Spinal cord (tissue), 9 donors: ENCODE measurements at regions not wholly inside any gene's neighbourhood (a gene's known extent, or its start where the extent isn't known, plus 50 kb on each side); places are given as distances from the start of the nearest gene placed in this dataset.

Source experiments
- DNase-seq, 6 donors: peaks; one replicate each; pipeline versions ENCODE4 v3.0.0 to v3.0.0-alpha.2; 2013 to 2015; ENCODE audit warnings: low spot score in 6 of 6, low read depth in 4 of 6
- H3K27ac ChIP-seq: one replicate; pipeline ENCODE4 v1.5.1; 2013; ENCODE audit warnings: low read depth, low read length, control low read depth
- H3K27me3 ChIP-seq: one replicate; pipeline ENCODE4 v1.6.1; 2013; ENCODE audit warnings: low read length; ENCODE audit not compliant: control insufficient read depth, insufficient read depth
- H3K36me3 ChIP-seq: one replicate; pipeline ENCODE4 v1.6.1; 2013; ENCODE audit warnings: low read length; ENCODE audit not compliant: control insufficient read depth, insufficient read depth
- H3K4me1 ChIP-seq: one replicate; pipeline ENCODE4 v1.6.1; 2013; ENCODE audit warnings: low read length; ENCODE audit not compliant: control insufficient read depth, insufficient read depth
- H3K4me3 ChIP-seq: one replicate; pipeline ENCODE4 v1.5.1; 2013; ENCODE audit warnings: low read depth, low read length, control low read depth
- H3K9me3 ChIP-seq: one replicate; pipeline ENCODE4 v1.6.1; 2013; ENCODE audit warnings: low read length; ENCODE audit not compliant: control insufficient read depth, insufficient read depth
- WGBS: methylation state at CpG from one replicate; pipeline ENCODE4 v1.1.5; 2013; ENCODE audit warnings: missing lambda C conversion rate; ENCODE audit not compliant: insufficient coverage; 5-methylcytosine and 5-hydroxymethylcytosine counted together
- donor health status: healthy.

GRCh38 chr14:22384974-22385526 lies 204.0 kb downstream of the DAD1 start:
- Histone ChIP-seq H3K27me3 (no peaks in the 10 kb centered on the region), H3K27ac (no peak overlapping the region), H3K4me1 (peaks cover 17% of the 10 kb centered on the region), H3K9me3 (no peaks in the 10 kb centered on the region), H3K36me3 (no peaks in the 10 kb centered on the region), H3K4me3 (no peak overlapping the region)
- DNase-seq, result no peak
- 60% methylated on average over 2 of the region's 2 CpGs for WGBS

- Histone ChIP-seq H3K27me3 (no peaks in the 10 kb centered on the region), H3K9me3 (no peaks in the 10 kb centered on the region), H3K4me1 (peaks cover 11% of the 10 kb centered on the region), H3K27ac (no peak overlapping the region), H3K4me3 (no peak overlapping the region), H3K36me3 (no peaks in the 10 kb centered on the region)
- DNase-seq, result no peak
- WGBS, result 80% methylated on average over 1 of the region's 2 CpGs
These were observed 204.9 kb downstream of the DAD1 start for GRCh38 chr14:22384167-22384549.

GRCh38 chr14:22383515-22384166 lies 205.4 kb downstream of the DAD1 start:
- H3K4me1 ChIP-seq, result peaks cover 8% of the 10 kb centered on the region
- WGBS, result 77% methylated on average over 4 of the region's 8 CpGs
- no peaks in the 10 kb centered on the region for H3K27me3 ChIP-seq
- H3K9me3 ChIP-seq, result no peaks in the 10 kb centered on the region
- H3K36me3 ChIP-seq, result no peaks in the 10 kb centered on the region
- H3K27ac ChIP-seq, result no peak overlapping the region
- no peak for DNase-seq
- no peak overlapping the region for H3K4me3 ChIP-seq

- no peaks in the 10 kb centered on the region for H3K9me3 ChIP-seq
- 88% methylated on average over 1 of the region's 2 CpGs for WGBS
- H3K27ac ChIP-seq, result no peak overlapping the region
- no peak for DNase-seq
- no peak overlapping the region for H3K4me3 ChIP-seq
- no peaks in the 10 kb centered on the region for H3K36me3 ChIP-seq
- H3K4me1 ChIP-seq, result peaks cover 4% of the 10 kb centered on the region
- no peaks in the 10 kb centered on the region for H3K27me3 ChIP-seq
These were observed 206.1 kb downstream of the DAD1 start for GRCh38 chr14:22382955-22383354.

- WGBS, result no CpG with 5 or more reads among the region's 1 CpG
- H3K36me3 ChIP-seq, result no peaks in the 10 kb centered on the region
- H3K27ac ChIP-seq, result no peak overlapping the region
- H3K27me3 ChIP-seq, result no peaks in the 10 kb centered on the region
- DNase-seq, result no peak
- no peaks in the 10 kb centered on the region for H3K4me1 ChIP-seq
- H3K9me3 ChIP-seq, result no peaks in the 10 kb centered on the region
- no peak overlapping the region for H3K4me3 ChIP-seq
These were observed 206.6 kb downstream of the DAD1 start for GRCh38 chr14:22382395-22382794.

- H3K36me3 ChIP-seq, result no peaks in the 10 kb centered on the region
- no peak for DNase-seq
- no peak overlapping the region for H3K4me3 ChIP-seq
- no peaks in the 10 kb centered on the region for H3K4me1 ChIP-seq
- WGBS, result no CpG with 5 or more reads among the region's 2 CpGs
- H3K27me3 ChIP-seq, result no peaks in the 10 kb centered on the region
- no peaks in the 10 kb centered on the region for H3K9me3 ChIP-seq
- no peak overlapping the region for H3K27ac ChIP-seq
These were observed 207.3 kb downstream of the DAD1 start for GRCh38 chr14:22381766-22382165.

GRCh38 chr14:22381408-22381760 lies 207.6 kb downstream of the DAD1 start:
- WGBS, result 67% methylated on average over 2 of the region's 3 CpGs
- H3K27me3 ChIP-seq, result no peaks in the 10 kb centered on the region
- H3K9me3 ChIP-seq, result no peaks in the 10 kb centered on the region
- no peaks in the 10 kb centered on the region for H3K36me3 ChIP-seq
- H3K4me3 ChIP-seq, result no peak overlapping the region
- no peak for DNase-seq
- no peak overlapping the region for H3K27ac ChIP-seq
- no peaks in the 10 kb centered on the region for H3K4me1 ChIP-seq

GRCh38 chr14:22380571-22381407 lies 208.2 kb downstream of the DAD1 start:
- Histone ChIP-seq H3K36me3 (no peaks in the 10 kb centered on the region), H3K27me3 (no peaks in the 10 kb centered on the region), H3K27ac (no peak overlapping the region), H3K9me3 (no peaks in the 10 kb centered on the region), H3K4me1 (no peaks in the 10 kb centered on the region), H3K4me3 (no peak overlapping the region)
- no CpG with 5 or more reads among the region's 5 CpGs for WGBS
- DNase-seq, result no peak

GRCh38 chr14:22379727-22380126 lies 209.3 kb downstream of the DAD1 start:
- Histone ChIP-seq H3K4me1 (no peaks in the 10 kb centered on the region), H3K27me3 (no peaks in the 10 kb centered on the region), H3K27ac (no peak overlapping the region), H3K9me3 (no peaks in the 10 kb centered on the region), H3K36me3 (no peaks in the 10 kb centered on the region), H3K4me3 (no peak overlapping the region)
- DNase-seq, result no peak

- H3K27ac ChIP-seq, result no peak overlapping the region
- H3K4me1 ChIP-seq, result no peaks in the 10 kb centered on the region
- H3K27me3 ChIP-seq, result no peaks in the 10 kb centered on the region
- no CpG with 5 or more reads among the region's 2 CpGs for WGBS
- H3K4me3 ChIP-seq, result no peak overlapping the region
- H3K36me3 ChIP-seq, result no peaks in the 10 kb centered on the region
- no peak for DNase-seq
- H3K9me3 ChIP-seq, result no peaks in the 10 kb centered on the region
These were observed 210.8 kb downstream of the DAD1 start for GRCh38 chr14:22378181-22378580.
